Omental fat pad (tissue), 3 donors: ENCODE measurements at regions not wholly inside any gene's neighbourhood (a gene's known extent, or its start where the extent isn't known, plus 50 kb on each side); places are given as distances from the start of the nearest gene placed in this dataset.

Experiments
- ATAC-seq: fragments of 150-250 bp; one replicate; pipeline ENCODE4 v1.9.1; 2016; ENCODE audit warnings: mild to moderate bottlenecking, moderate library complexity; ENCODE audit not compliant: low FRiP score
- DNase-seq: peaks from one replicate; pipeline ENCODE4 v3.0.0-alpha.2; 2019; ENCODE audit warnings: low spot score
- TF ChIP-seq, protein P1 (sequence below), 3 donors: fragments of 450-650 bp; IDR thresholded peaks; one replicate each; pipeline ENCODE4 v1.5.1; 2016 to 2017; ENCODE audit warnings: antibody characterized with exemption in 3 of 3, mild to moderate bottlenecking in 3 of 3, moderate library complexity in 2 of 3

DNA sequence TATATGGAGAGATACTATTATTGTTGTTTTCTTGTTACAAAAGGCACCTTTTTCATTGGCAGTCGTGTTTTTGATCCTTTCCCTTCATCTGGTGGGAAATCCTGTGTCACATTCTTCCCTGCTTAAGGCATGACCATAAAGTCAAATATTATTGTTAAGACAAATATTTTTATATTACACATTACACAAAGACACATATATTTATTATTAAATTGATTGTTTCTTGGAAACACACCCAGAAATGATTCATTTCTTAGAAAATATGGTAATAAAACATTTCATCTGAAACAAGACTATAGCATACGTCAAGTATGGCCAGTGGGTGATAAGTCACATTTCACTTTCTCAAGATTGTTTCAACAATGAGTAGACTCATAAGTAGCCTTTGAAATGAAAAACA lies 77.3 kb downstream of the KCTD12 start:
- DNase-seq: no peak
- no peak for ATAC-seq
- TF ChIP-seq, protein P1, sequence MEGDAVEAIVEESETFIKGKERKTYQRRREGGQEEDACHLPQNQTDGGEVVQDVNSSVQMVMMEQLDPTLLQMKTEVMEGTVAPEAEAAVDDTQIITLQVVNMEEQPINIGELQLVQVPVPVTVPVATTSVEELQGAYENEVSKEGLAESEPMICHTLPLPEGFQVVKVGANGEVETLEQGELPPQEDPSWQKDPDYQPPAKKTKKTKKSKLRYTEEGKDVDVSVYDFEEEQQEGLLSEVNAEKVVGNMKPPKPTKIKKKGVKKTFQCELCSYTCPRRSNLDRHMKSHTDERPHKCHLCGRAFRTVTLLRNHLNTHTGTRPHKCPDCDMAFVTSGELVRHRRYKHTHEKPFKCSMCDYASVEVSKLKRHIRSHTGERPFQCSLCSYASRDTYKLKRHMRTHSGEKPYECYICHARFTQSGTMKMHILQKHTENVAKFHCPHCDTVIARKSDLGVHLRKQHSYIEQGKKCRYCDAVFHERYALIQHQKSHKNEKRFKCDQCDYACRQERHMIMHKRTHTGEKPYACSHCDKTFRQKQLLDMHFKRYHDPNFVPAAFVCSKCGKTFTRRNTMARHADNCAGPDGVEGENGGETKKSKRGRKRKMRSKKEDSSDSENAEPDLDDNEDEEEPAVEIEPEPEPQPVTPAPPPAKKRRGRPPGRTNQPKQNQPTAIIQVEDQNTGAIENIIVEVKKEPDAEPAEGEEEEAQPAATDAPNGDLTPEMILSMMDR (IDR thresholded peaks at IDR 0.05): no peak

DNA sequence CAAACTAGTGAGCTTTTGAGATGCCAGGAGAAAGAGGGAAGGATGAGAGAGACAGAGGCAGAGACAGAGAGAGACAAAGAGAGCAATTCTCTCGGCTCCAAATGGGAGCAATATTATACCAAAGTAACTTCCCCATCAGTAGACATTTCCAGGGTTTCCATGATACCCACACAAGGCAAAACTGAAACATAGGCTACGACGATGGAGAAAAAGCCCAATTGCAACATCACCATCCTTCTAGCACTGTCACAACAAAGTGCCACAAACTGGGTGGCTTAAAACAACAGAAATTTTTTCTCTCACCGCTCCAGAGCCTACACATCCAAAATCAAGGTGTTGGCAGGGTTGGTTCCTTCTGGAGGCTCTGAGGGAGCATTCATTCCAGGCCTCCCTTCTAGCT lies 81.4 kb downstream of the KCTD12 start:
- no peak for DNase-seq
- ATAC-seq: no peak
- TF ChIP-seq, protein P1 (IDR thresholded peaks at IDR 0.05): no peak

DNA sequence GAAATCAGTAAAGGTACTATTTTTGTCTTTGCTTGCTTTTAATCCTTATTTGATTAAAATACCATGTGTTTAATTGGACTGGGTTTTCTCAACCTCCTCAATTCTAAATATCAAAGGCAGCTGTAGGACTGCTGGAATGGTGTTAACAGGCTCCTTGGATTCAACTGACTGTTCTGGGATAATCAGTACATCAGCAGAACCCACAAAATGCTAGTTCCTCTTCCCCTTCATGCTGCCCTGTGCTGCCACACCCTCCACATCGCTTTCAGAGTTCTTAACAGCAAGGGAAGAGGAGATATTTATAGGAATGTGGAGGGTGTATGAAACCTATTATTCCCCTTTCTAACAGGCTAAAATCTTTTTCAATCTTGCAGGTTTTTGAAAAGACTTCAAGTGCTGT lies 82.4 kb downstream of the KCTD12 start:
- TF ChIP-seq, protein P1 (IDR thresholded peaks at IDR 0.05): no peak
- ATAC-seq (no peak), DNase-seq (no peak)

DNA sequence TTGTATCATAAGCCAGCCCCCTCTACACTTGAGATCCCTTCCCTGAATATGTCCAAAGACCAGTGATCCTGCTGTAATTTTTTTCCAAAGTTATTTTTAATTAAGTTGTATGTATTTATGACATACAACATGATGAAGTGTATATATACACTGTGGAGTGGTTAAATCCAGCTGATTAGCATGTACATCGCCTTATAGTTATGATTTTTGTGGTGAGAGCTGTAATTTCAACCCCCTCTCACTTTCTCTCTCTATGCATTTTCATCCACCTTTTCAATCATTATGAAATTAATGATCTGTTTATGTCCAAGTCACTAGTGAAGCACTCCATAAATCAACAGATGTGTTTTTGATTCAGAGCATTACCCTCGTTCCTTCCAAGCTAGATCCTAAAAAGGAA lies 85.3 kb downstream of the KCTD12 start:
- ATAC-seq: no peak
- DNase-seq: no peak
- TF ChIP-seq, protein P1 (IDR thresholded peaks at IDR 0.05): no peak

DNA sequence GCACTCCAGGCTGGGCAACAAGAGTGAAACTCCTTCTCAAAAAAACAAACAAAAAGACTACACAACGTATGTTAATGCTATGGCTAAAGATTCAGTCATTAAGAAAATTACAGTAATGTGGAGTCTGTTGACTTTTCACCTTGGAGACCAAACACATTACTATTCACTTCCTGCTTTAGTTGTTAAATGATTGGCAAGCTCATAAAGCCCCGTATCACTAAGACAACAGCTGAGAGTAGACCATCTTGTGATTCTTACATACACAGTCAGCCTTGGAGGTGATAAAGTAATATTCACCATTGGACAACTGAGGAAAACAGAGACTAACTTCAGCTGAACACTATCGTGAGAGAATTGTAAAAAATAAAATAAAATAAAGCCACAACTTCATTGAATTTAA lies 86.5 kb downstream of the KCTD12 start:
- no peak for DNase-seq
- TF ChIP-seq, protein P1 (IDR thresholded peaks at IDR 0.05): no peak
- ATAC-seq: no peak

DNA sequence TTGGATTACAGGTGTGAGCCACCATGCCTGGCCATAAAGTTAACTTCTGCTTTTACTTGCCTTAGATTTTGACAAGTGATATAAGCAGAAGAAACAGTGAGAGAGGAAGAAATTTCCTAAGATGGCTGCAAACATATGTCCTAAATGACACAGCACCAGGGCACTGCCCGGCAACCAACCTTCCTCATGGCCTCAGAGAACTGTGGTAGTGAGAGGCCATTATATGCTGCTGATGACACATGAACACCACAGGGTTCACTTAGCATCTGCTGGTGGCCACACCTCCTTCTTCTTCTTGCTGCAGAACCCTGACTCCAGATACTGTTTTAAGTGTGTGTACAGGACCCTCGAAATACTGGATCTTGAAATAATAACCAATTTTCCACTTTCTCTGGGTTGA lies 88.2 kb downstream of the KCTD12 start:
- no peak for ATAC-seq
- no peak for DNase-seq
- TF ChIP-seq, protein P1 (IDR thresholded peaks at IDR 0.05): no peak

DNA sequence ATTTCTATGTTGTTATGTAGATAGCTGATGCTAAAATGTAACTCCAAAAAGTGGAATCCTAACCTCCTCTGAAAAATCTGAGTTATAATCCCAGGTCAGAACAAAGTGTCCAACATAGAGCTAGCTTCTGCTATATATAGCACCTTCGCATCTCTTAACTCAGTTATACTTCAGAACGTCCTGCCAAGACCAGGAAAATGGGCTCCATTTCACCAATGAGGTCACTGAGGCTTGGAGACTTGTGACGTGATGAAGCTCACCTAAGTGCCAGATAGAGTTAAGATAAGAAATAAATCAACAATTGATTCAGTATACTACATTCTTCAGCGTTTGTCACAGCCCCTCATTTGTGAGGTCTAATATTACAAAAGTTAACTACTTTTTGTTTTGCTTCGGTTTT lies 88.8 kb downstream of the KCTD12 start:
- DNase-seq (no peak), ATAC-seq (no peak)
- TF ChIP-seq, protein P1 (IDR thresholded peaks at IDR 0.05): no peak
